ENCODE measurements at regions not wholly inside any gene's neighbourhood (a gene's known extent, or its start where the extent isn't known, plus 50 kb on each side); places are given as distances from the start of the nearest gene placed in this dataset.
"Not testable (repeated sequence)": the region's sequence is repeated elsewhere in the genome, so short reads cannot be mapped to it uniquely, and the experiment has no call there.

- Histone ChIP-seq H3K4me1 (ENCODE audit: control insufficient read depth in 2 of 2, insufficient read depth in 2 of 2, low read length in 1 of 2) (no peaks in the 10 kb centered on the region), H3K27me3 (ENCODE audit: control insufficient read depth in 1 of 2, insufficient read depth in 2 of 2, low read length in 2 of 2) (no peaks in the 10 kb centered on the region), H3K9me3 (ENCODE audit: control insufficient read depth in 2 of 2, insufficient read depth in 1 of 2, low read depth in 1 of 2, low read length in 1 of 2) (no peaks in the 10 kb centered on the region), H3K36me3 (ENCODE audit: control insufficient read depth in 2 of 2, insufficient read depth in 2 of 2, low read length in 1 of 2) (no peaks in the 10 kb centered on the region), H3K4me3 (ENCODE audit: low read depth in 1 of 2, low read length in 2 of 2) (no peak overlapping the region), H3K27ac (ENCODE audit: low read depth in 2 of 2, low read length in 1 of 2) (no peak overlapping the region)
- WGBS, 2 donors: 90 to 94% methylated on average over 1 of the region's 1 CpG
Measured at GRCh38 chr2:59378127-59378526, 1137.0 kb upstream of the FANCL start.

- H3K27me3 ChIP-seq (ENCODE audit: control insufficient read depth in 1 of 2, insufficient read depth in 2 of 2, low read length in 2 of 2): no peaks in the 10 kb centered on the region
- no peaks in the 10 kb centered on the region for H3K36me3 ChIP-seq (ENCODE audit: control insufficient read depth in 2 of 2, insufficient read depth in 2 of 2, low read length in 1 of 2)
- H3K27ac ChIP-seq (ENCODE audit: low read depth in 2 of 2, low read length in 1 of 2): no peak overlapping the region
- no peaks in the 10 kb centered on the region for H3K9me3 ChIP-seq (ENCODE audit: control insufficient read depth in 2 of 2, insufficient read depth in 1 of 2, low read depth in 1 of 2, low read length in 1 of 2)
- H3K4me3 ChIP-seq (ENCODE audit: low read depth in 1 of 2, low read length in 2 of 2): no peak overlapping the region
- no peaks in the 10 kb centered on the region for H3K4me1 ChIP-seq (ENCODE audit: control insufficient read depth in 2 of 2, insufficient read depth in 2 of 2, low read length in 1 of 2)
Measured at GRCh38 chr2:59366288-59366687, 1125.2 kb upstream of the FANCL start.

- no peaks in the 10 kb centered on the region for H3K4me1 ChIP-seq (ENCODE audit: control insufficient read depth in 2 of 2, insufficient read depth in 2 of 2, low read length in 1 of 2)
- 54 to 62% methylated on average over 3 of the region's 3 CpGs for WGBS, 2 donors
- no peak overlapping the region for H3K4me3 ChIP-seq (ENCODE audit: low read depth in 1 of 2, low read length in 2 of 2)
- no peak overlapping the region for H3K27ac ChIP-seq (ENCODE audit: low read depth in 2 of 2, low read length in 1 of 2)
- H3K27me3 ChIP-seq (ENCODE audit: control insufficient read depth in 1 of 2, insufficient read depth in 2 of 2, low read length in 2 of 2): no peaks in the 10 kb centered on the region
- no peaks in the 10 kb centered on the region for H3K36me3 ChIP-seq (ENCODE audit: control insufficient read depth in 2 of 2, insufficient read depth in 2 of 2, low read length in 1 of 2)
- H3K9me3 ChIP-seq (ENCODE audit: control insufficient read depth in 2 of 2, insufficient read depth in 1 of 2, low read depth in 1 of 2, low read length in 1 of 2): no peaks in the 10 kb centered on the region
Measured at GRCh38 chr2:59354498-59354897, 1113.4 kb upstream of the FANCL start.

- Histone ChIP-seq H3K36me3 (ENCODE audit: control insufficient read depth in 2 of 2, insufficient read depth in 2 of 2, low read length in 1 of 2) (no peaks in the 10 kb centered on the region), H3K4me1 (ENCODE audit: control insufficient read depth in 2 of 2, insufficient read depth in 2 of 2, low read length in 1 of 2) (no peaks in the 10 kb centered on the region), H3K4me3 (ENCODE audit: low read depth in 1 of 2, low read length in 2 of 2) (no peak overlapping the region), H3K27me3 (ENCODE audit: control insufficient read depth in 1 of 2, insufficient read depth in 2 of 2, low read length in 2 of 2) (no peaks in the 10 kb centered on the region), H3K9me3 (ENCODE audit: control insufficient read depth in 2 of 2, insufficient read depth in 1 of 2, low read depth in 1 of 2, low read length in 1 of 2) (no peaks in the 10 kb centered on the region), H3K27ac (ENCODE audit: low read depth in 2 of 2, low read length in 1 of 2) (peak overlapping the region in 1 of 2 donors; percentile 35)
- 29 to 37% methylated on average over 5 of the region's 5 CpGs for WGBS, 2 donors
Measured at GRCh38 chr2:59353306-59353921, 1112.3 kb upstream of the FANCL start.

- no peaks in the 10 kb centered on the region for H3K4me1 ChIP-seq (ENCODE audit: control insufficient read depth in 2 of 2, insufficient read depth in 2 of 2, low read length in 1 of 2)
- no peak overlapping the region for H3K27ac ChIP-seq (ENCODE audit: low read depth in 2 of 2, low read length in 1 of 2)
- H3K4me3 ChIP-seq (ENCODE audit: low read depth in 1 of 2, low read length in 2 of 2): no peak overlapping the region
- WGBS, 2 donors: 59 to 70% methylated on average over 1 of the region's 1 CpG
- H3K36me3 ChIP-seq (ENCODE audit: control insufficient read depth in 2 of 2, insufficient read depth in 2 of 2, low read length in 1 of 2): no peaks in the 10 kb centered on the region
- no peaks in the 10 kb centered on the region for H3K9me3 ChIP-seq (ENCODE audit: control insufficient read depth in 2 of 2, insufficient read depth in 1 of 2, low read depth in 1 of 2, low read length in 1 of 2)
- no peaks in the 10 kb centered on the region for H3K27me3 ChIP-seq (ENCODE audit: control insufficient read depth in 1 of 2, insufficient read depth in 2 of 2, low read length in 2 of 2)
Measured at GRCh38 chr2:59342166-59342565, 1101.0 kb upstream of the FANCL start.

GRCh38 chr2:59339837-59340207, 1098.7 kb upstream of the FANCL start:
- Histone ChIP-seq H3K36me3 (ENCODE audit: control insufficient read depth in 2 of 2, insufficient read depth in 2 of 2, low read length in 1 of 2) (no peaks in the 10 kb centered on the region), H3K4me1 (ENCODE audit: control insufficient read depth in 2 of 2, insufficient read depth in 2 of 2, low read length in 1 of 2) (peaks cover 0 to 2% of the 10 kb centered on the region in 2 donors), H3K27me3 (ENCODE audit: control insufficient read depth in 1 of 2, insufficient read depth in 2 of 2, low read length in 2 of 2) (no peaks in the 10 kb centered on the region), H3K4me3 (ENCODE audit: low read depth in 1 of 2, low read length in 2 of 2) (no peak overlapping the region), H3K9me3 (ENCODE audit: control insufficient read depth in 2 of 2, insufficient read depth in 1 of 2, low read depth in 1 of 2, low read length in 1 of 2) (no peaks in the 10 kb centered on the region), H3K27ac (ENCODE audit: low read depth in 2 of 2, low read length in 1 of 2) (no peak overlapping the region)
- 65 to 67% methylated on average over 2 of the region's 2 CpGs for WGBS, 2 donors

GRCh38 chr2:59339121-59339836, 1098.2 kb upstream of the FANCL start:
- Histone ChIP-seq H3K9me3 (ENCODE audit: control insufficient read depth in 2 of 2, insufficient read depth in 1 of 2, low read depth in 1 of 2, low read length in 1 of 2) (no peaks in the 10 kb centered on the region), H3K4me1 (ENCODE audit: control insufficient read depth in 2 of 2, insufficient read depth in 2 of 2, low read length in 1 of 2) (peaks cover 0 to 2% of the 10 kb centered on the region in 2 donors), H3K4me3 (ENCODE audit: low read depth in 1 of 2, low read length in 2 of 2) (no peak overlapping the region), H3K36me3 (ENCODE audit: control insufficient read depth in 2 of 2, insufficient read depth in 2 of 2, low read length in 1 of 2) (no peaks in the 10 kb centered on the region), H3K27ac (ENCODE audit: low read depth in 2 of 2, low read length in 1 of 2) (no peak overlapping the region), H3K27me3 (ENCODE audit: control insufficient read depth in 1 of 2, insufficient read depth in 2 of 2, low read length in 2 of 2) (no peaks in the 10 kb centered on the region)
- 63 to 69% methylated on average over 8 of the region's 8 CpGs for WGBS, 2 donors

- H3K4me1 ChIP-seq (ENCODE audit: control insufficient read depth in 2 of 2, insufficient read depth in 2 of 2, low read length in 1 of 2): peaks cover 0 to 2% of the 10 kb centered on the region in 2 donors
- no peaks in the 10 kb centered on the region for H3K9me3 ChIP-seq (ENCODE audit: control insufficient read depth in 2 of 2, insufficient read depth in 1 of 2, low read depth in 1 of 2, low read length in 1 of 2)
- H3K27ac ChIP-seq (ENCODE audit: low read depth in 2 of 2, low read length in 1 of 2): no peak overlapping the region
- no peak overlapping the region for H3K4me3 ChIP-seq (ENCODE audit: low read depth in 1 of 2, low read length in 2 of 2)
- H3K27me3 ChIP-seq (ENCODE audit: control insufficient read depth in 1 of 2, insufficient read depth in 2 of 2, low read length in 2 of 2): no peaks in the 10 kb centered on the region
- 61 to 72% methylated on average over 4 of the region's 4 CpGs for WGBS, 2 donors
- H3K36me3 ChIP-seq (ENCODE audit: control insufficient read depth in 2 of 2, insufficient read depth in 2 of 2, low read length in 1 of 2): no peaks in the 10 kb centered on the region
Measured at GRCh38 chr2:59333007-59333406, 1091.9 kb upstream of the FANCL start.

- H3K27ac ChIP-seq (ENCODE audit: low read depth in 2 of 2, low read length in 1 of 2); H3K27me3 ChIP-seq (ENCODE audit: control insufficient read depth in 1 of 2, insufficient read depth in 2 of 2, low read length in 2 of 2); H3K4me1 ChIP-seq (ENCODE audit: control insufficient read depth in 2 of 2, insufficient read depth in 2 of 2, low read length in 1 of 2); H3K4me3 ChIP-seq (ENCODE audit: low read depth in 1 of 2, low read length in 2 of 2); H3K9me3 ChIP-seq (ENCODE audit: control insufficient read depth in 2 of 2, insufficient read depth in 1 of 2, low read depth in 1 of 2, low read length in 1 of 2); H3K36me3 ChIP-seq (ENCODE audit: control insufficient read depth in 2 of 2, insufficient read depth in 2 of 2, low read length in 1 of 2): not testable (repeated sequence)
- 81 to 92% methylated on average over 12 to 14 of the region's 14 CpGs for WGBS, 2 donors
Measured at GRCh38 chr2:59326581-59327365, 1085.6 kb upstream of the FANCL start.
